Astrocyte of the hippocampus (primary cell): ENCODE measurements at regions not wholly inside any gene's neighbourhood (a gene's known extent, or its start where the extent isn't known, plus 50 kb on each side); places are given as distances from the start of the nearest gene placed in this dataset.
"Not testable (repeated sequence)": the region's sequence is repeated elsewhere in the genome, so short reads cannot be mapped to it uniquely, and the experiment has no call there.

Source experiments
- DNase-seq: peaks from one replicate; pipeline ENCODE4 v3.0.0; 2011; ENCODE audit warnings: low read depth, low spot score

DNA sequence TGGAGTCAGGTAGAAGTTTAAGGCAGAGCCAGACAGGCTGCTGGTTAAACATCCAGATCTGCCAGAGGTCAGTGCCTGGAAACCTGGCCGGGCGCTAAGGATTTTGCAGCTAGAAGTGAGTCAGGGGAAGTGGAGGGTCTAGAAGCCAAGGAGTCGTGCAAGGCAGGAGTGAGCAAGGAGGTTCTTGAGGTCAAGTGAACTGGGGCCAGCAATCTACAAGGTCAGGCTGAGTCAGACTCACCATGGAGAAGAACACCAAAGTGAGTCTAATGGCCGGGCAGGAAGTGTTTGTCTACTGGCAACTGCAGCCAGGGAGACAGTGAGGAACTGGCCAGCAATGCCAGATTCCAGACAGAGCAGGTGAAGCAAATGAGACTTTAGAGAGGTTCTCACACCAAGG, 628.2 kb downstream of the ETNK1 start:
- DNase-seq, result no peak

DNA sequence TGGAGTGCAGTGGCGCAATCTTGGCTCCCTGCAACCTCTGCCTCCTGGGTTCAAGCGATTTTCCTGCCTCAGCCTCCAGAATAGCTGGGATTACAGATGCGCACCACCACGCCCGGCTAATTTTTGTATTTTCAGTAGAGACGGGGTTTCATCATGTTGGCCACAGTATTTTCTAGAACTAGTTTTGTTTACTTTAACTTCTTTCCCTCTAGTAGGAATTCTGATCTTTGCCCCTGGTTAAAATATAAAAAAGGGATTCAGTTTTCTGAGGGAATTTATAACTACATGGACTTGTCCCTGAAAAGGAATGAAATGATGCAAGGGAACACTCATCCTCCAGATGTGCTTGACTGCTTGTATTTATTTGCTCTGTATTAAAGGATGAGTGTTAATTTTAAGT, 628.9 kb downstream of the ETNK1 start:
- not testable (repeated sequence) for DNase-seq

DNA sequence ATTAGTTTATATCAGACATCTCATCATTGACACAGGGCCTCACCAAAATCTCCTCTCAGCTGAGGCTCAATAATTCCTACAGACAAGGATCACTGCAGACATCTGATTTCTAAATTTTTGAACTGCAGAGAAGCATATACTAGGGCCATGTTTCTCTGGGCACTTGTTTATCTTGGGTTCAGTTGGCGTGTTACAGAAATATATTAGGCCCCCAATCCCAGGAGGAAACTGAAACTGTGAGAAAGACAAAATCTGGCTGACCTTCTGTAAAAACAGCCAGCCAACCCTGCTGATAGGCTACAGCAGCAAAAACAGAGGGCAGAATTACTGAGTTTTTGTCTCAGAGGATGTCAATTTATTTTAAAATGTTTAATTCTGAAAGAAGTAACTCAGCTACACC, 634.6 kb downstream of the ETNK1 start:
- no peak for DNase-seq

DNA sequence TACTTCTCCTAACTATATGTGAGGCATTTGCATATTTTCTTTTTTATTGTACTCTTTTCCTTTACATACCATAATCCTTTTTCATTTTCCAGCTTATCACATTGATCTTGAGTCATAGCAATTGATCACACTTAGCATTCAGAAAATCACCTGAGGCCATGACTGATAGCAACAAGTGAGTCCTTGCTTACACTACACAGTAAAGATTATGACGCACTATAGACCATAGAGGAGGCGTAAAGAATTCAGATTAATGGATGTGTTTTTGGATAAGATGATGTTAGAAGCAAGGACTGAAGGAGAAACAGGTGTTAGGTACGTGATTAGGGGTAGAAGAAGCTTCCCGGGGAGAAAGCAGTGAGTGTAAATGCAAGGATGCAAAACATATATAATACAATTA, 637.7 kb downstream of the ETNK1 start:
- no peak for DNase-seq

DNA sequence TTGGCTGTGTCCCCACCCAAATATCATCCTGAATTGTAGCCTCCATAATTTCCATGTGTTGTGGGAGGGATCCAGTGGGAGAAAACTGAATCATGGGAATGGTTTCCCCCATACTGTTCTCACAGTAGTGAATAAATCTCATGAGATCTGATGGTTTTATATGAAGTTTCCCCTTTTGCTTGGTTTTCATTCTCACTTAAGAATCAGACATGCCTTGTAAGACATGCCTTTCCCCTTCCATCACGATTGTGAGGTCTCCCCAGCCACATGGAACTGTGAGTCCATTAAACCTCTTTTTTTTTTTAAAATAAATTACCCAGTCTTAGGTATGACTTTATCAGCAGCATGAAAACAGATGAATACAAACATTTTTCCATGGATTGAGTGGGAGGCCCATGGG, 652.9 kb downstream of the ETNK1 start:
- DNase-seq, result no peak

DNA sequence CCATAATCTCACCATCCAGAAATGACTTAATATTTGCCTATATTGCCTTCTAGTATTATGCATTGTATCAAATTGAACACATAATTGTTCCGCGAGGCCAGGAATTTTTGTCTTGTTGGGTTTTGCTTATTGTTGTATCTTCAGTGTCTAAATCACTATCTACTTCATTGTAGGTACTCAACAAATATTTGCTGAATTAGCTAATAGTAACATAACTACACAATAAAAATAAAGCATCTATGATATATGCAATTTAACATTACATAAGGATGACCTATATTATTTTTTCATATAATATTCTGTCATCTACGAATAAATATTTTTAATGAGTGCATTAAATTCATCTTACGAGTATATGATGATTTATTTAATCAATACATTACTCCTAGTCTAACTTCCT, 656.3 kb downstream of the ETNK1 start:
- DNase-seq, result no peak

DNA sequence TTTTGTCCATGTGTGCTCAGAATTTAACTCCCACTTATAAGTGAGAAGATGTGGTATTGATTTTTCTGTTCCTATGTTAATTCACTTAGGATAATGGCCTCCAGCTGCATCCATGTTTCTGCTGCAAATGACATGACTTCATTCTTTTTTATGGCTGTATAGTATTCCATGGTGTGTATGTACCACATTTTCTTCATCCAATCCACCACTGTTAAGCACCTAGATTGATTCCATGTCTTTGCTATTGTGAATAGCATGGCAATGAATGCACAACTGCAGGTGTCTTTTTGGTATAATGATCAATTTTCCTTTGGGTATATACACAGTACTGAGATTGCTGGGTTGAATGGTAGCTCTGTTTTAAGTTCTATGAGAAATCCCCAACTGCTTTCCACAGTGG, 657.7 kb downstream of the ETNK1 start:
- no peak for DNase-seq

DNA sequence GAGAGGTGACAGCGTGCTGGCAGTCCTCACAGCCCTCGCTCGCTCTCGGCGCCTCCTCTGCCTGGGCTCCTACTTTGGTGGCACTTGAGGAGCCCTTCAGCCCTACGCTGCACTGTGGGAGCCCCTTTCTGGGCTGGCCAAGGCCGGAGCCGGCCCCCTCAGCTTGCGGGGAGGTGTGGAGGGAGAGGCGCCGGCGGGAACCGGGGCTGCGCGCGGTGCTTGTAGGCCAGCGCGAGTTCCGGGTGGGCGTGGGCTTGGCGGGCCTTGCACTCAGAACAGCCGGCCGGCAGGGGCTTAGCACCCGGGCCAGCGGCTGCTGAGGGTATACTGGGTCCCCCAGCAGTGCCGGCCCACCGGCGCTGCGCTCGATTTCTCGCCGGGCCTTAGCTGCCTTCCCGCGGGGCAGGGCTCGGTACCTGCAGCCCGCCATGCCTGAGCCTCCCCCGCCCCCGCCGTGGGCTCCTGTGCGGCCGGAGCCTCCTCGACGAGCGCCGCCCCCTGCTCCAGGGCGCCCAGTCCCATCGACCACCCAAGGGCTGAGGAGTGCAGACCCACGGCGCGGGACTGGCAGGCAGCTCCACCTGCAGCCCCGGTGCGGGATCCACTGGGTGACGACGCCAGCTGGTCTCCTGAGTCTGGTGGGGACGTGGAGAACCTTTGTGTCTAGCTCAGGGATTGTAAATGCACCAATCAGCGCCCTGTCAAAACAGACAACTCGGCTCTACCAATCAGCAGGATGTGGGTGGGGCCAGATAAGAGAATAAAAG, 661.0 kb downstream of the ETNK1 start:
- DNase-seq, result not testable (repeated sequence)

DNA sequence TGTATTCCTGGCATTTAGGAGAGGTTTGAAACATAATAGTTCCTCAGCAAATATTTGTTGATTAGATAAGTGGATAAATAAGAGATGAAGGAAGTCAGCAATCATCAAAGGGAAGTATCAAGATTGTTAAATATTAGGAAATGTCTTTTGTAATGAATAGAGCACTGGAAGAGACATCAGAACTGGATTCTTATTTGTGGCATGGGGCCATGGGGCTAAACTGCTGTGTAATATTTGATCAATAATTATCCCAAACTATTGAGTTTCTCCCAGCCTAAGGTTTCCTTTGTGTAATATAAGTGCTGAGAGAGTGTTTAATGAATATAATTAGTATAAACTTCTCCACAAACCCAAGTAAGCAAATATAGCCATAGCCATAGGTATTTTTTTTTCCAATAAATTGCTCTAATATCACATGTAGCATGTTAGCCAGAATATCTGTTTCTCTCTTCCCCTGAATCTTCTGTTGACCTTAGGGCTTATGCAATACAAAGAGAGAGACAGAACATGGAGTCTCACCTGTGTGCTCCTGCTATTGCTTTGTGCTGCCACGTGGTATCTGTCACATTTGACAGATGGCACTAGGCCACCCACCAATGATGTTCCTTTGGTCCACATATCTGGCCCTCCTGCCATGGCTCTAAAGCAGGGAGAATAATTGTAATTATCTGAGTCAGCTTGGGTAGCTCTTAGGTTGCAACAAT, 658.7 kb downstream of the SOX5 start:
- DNase-seq, result no peak

DNA sequence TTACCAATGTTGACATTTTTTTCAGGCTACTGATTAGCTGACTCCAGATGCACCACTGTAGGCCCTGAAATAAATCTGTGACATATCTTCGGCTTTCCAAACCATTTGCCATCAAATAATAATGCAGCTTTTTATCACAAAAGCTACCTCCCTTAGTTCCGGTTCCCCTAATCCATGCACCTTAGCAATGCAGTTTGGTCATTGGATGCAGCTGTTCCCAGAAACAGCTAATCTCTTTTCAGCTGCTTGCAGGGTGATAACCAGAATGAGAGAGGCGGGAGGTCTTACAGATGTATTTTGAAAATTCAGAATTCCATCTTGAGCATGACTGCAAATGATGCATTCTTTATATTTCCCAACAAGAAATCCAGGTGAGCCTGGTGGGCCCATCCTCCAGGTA, 646.2 kb downstream of the SOX5 start:
- no peak for DNase-seq

DNA sequence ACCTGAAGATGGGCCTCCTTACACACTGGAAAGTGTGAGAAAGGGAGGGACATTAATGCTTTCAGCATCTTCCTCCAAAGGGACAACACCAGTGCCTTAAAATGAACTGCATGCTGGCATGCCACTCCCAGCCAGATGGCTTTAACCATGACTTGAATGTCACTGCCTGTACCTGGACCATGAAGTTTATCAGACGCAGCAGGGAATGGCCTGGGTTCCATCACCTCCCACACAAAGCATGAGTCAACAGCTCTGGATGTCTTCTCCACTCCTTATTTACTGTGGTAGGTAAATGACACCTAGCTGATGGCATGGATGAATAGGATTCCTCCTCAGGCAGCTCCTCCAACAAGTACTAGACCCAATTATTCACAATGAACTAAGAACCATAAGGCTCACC, 645.6 kb downstream of the SOX5 start:
- DNase-seq, result no peak

DNA sequence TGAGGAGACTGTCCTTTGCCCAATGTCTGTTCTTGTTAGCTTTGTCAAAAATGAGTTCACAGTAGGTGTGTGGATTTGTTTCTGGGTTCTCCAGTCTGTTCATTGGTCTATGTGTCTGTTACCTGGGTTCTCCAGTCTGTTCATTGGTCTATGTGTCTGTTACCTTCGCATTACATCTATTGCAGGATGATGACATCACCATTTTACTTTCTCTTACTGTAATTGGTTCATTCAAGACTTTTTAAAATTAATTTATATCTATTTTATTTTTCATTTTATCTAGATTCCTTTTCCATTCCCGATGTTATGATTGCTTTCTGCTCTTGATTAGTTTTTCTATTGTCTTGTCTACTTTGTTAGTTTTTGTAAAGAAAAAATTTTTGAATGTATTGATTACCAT, 615.5 kb downstream of the SOX5 start:
- DNase-seq, result no peak

DNA sequence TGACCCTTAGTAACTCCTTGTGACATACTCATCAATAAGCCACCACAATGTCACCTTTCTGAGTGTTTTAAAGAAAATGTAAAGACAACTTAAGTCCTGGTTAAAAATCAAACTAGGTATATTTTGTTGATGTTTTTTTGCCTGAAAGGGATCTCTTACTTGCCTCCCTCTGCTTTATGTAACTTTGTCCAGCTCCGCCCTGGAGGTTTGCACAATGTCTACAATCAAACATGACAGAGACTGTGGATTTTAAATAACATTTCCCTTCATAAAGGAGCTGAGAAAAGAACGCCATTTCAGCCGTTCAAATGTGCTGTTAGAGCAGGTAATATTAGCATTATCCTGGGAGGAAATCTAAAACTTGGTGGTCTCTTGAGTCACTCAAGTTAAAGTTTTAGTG, 613.9 kb downstream of the SOX5 start:
- no peak for DNase-seq

DNA sequence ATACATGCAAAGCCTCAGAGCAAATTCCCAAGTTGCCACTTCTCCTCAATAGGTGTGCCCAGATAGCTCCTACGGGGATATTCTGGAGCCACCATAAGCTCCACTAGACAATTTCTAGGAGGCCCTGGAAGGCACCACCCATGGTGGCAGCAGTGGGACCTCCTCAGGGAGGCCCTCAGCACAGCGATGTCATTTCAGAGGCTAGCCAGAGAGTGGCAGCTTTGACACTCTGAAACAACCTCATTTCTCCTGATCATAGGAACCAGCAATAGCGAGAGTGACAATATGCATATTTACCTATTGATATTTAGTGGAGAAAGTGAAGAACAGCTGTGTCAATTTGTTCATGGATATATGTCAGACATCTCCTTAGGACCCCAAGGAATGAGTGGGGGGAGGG, 612.3 kb downstream of the SOX5 start:
- DNase-seq, result no peak

DNA sequence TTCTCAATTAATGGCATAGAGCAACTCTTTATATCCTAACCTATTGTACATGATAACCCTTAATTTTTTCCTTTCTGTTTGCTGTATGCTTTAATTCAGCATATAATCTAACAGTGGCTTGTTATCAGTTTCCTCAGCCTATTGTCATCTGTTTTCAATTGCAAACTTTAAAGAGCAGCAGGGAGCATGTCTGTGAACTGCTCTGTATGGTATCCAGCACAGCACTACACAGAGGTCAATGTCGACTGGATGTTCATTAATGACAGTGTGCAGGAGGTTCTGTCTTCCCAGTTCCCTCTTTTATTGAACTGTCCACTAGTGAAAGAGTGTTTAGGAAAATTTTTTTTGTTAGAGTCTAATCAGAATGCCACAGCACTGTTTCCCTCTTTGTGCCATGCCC, 609.1 kb downstream of the SOX5 start:
- DNase-seq, result no peak

DNA sequence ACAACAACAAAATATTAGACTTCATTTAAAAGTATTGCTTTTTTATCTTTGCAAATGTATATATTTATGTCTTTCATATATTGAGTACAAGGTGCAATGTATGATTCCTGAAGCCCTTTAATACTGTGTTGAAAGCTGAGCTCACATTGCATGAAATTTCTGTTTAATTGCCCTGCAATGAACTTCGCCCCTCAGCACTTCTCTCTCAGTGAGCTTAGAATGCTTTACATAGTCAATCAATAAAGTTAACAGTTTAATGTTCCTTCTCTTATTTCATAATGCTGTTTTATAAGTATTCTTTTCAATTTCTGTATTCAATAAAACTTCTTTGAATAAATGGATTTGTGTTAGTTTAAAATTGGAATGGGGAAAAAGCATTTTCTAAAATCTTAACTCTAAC, 607.1 kb downstream of the SOX5 start:
- DNase-seq, result no peak

DNA sequence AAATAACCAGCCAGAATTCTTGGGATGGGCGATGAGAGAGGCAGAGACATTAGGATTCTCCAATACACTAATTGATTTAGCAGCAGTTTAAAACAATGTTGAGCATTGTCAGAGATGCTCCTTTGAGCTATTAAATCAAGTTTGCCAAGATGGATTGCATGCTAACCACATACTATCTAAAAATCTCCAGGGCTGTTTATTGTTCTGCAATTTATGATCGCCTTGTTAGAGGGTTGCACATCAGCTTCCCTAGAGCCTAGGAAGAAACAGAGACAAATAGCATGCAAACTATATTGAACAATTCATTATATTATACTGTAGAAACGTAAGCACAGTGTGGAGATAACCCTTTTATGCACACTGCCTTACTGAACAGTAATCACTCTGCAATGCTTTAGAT, 599.9 kb downstream of the SOX5 start:
- no peak for DNase-seq

DNA sequence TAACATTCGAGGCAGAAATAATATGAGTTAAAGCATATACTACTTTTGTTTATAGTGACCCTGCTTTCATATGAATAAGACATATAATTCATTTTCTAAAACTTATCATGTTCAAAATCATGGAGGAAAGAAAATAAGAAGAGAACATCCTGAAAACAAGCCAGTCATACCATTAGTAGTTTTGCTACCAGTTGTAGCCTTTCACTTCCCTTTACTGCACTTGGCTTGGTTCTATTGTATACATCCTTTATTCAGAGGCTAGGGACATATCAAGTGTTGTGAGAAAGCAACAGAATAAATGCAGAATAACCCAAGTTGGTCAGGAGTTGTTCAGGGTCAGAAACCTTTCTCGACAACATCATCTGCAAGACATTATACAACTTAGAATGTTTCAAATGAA, 598.7 kb downstream of the SOX5 start:
- no peak for DNase-seq

DNA sequence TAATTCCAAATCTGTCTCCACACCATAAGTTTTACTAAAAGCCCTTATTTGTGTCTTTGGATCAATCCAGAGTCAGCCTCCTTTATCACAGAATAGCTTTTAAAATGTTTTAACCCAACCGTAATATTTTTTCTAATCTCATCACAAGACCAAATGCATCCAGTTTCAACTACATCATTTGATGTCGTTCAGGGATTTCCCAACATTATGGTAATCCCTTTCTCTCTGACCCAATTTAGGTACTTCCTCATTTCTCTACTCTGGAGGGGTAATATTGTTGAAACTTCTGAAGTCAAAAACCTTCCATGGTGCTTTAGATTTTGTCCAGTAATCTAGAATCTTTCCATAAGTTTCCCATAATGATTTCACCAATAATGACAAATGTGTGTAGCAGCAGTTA, 596.8 kb downstream of the SOX5 start:
- DNase-seq, result no peak

DNA sequence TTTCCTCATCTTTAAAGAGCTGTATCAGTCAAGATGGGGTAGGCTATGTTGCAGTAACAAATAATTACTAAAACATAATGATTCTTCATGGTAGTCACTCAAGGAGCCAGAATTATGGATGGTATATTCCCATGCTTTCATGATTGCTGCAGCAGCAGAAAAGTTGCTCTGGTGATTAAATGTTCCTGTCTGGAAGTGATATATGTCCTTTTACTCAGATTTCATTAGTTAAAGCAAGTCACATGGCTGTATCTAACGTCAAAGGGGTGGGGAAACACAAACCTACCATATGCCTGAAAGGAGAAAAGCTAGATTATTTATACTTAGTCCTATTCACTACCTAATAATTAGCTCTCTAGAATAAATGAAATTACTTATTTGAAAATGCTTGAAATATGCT, 594.7 kb downstream of the SOX5 start:
- no peak for DNase-seq

DNA sequence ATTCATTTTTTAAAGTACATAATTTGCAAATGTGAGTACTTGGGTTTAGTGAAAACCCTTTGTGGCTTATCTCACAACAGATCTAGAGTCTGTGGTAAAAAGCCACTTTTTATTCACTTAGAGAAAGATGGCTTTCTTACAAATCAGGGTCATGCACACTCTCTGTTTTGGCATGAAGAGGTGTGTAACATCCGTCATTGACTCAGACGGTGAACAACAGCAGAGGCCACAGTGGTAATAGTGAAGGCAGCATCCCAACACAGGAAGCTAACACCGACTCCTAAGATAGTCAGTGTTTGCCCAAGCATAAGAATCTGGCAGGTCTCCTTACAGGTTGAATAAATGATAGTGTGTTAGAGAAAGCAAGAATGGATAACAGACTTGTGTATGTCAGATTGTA, 593.0 kb downstream of the SOX5 start:
- DNase-seq, result no peak

DNA sequence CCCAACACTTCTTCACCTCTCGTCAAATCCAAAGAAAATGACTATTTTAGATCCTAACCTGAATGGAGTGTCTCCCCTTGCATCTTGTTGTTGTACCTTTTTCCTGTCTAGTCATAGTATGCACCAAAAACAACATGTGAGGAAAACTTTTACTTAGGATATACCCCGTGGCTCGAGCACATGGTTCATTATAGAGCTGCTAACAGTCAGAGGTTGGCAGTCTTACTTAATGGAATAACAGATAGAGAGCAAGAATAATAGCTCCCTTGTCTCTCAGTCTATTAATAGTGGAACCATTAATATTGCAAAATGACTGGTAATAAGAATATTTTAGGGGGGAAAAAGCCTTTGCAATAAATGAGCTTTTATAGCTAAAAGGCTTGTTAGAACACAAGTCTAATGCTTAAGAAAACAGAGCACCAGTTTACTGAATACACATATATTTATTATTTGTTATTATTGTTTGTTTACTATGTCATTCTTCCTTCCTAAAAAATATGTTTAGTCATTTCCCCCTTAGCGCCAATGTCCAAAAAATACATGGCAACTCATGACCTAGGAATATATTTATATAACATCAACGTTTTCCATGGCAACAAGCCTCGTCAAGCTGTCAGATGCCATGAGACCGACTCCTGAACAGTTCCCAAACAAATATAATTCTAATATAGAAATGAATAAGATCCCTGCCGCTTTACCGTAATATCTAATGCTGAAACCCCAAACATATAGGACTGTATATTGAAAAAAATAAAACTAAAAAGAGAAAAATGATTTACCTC, 592.4 kb downstream of the SOX5 start:
- no peak for DNase-seq
